Inferior parietal cortex (tissue), 1 donor: ENCODE measurements at regions not wholly inside any gene's neighbourhood (a gene's known extent, or its start where the extent isn't known, plus 50 kb on each side); places are given as distances from the start of the nearest gene placed in this dataset.
"Not testable (repeated sequence)": the region's sequence is repeated elsewhere in the genome, so short reads cannot be mapped to it uniquely, and the experiment has no call there.

ENCODE experiments used
- DNase-seq: peaks from one replicate; pipeline ENCODE4 v3.0.0-alpha.2; 2016; ENCODE audit errors: extremely low spot score

DNA sequence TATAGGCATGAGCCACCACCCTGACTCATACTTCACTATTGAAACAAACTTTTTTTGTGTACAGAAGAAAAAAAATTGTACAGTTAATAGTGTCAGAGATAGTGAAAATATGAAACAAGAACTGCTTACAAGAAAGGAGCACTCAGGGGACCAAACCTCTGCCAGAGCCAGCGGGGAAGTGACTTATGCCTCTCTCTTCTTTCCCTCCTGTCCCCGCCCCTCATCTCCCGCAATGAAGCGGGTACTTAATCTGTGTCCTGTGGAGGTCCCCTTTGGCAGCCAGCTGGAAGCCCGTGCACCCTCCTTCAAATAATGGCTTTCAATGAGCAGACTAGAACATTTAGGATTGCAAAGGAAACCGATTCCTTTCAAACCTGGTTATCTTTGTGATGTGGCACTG is 51.5 kb downstream of the PPIAL4A start:
- not testable (repeated sequence) for DNase-seq

DNA sequence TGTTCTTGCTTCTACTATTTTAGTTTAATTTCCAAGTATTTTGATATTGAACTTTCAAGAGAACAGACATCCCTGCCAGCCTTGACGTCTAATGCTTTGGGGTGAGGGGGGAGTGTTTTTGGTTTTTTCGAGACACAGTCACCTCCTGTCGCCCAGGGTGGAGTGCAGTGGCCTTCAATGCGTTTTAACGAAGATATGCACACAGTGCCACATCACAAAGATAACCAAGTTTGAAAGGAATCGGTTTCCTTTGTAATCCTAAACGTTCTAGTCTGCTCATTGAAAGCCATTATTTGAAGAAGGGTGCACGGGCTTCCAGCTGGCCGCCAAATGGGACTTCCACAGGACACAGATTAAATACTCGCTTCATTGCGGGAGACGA is 52.3 kb downstream of the PPIAL4A start:
- not testable (repeated sequence) for DNase-seq

DNA sequence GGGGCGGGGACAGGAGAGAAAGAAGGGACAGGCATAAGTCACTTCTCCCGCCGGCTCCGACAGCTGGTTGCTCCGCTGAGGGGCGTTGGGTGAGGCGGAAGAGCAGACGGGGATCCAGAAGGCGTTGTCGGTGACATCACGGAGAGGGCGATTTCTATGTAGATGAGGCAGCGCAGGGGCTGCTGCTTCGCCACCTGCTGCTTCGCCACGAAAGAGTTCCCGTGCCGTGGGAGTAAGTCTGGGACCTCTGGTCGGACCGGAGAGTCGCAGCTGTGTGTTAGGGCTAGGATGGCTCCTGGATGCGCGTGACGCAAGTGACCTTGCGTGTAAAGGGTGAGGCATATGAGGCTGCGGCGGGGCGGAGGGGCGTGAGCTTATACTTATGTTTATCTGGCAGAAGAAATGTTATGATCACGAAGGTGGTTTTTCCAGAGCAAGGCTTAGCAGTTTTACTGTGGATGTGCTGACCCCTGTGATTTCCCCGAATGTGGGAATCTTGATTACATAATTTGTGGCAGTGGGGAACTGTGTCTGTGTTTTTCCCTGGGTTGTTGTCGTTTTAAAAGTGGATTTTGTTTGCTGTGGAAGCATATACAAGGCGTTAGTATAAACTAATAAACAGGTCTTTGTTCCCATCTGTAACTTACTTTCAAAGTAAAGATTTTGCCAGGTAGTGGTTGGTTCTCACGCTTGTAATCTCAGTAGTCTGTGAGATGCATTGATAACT is 52.8 kb downstream of the PPIAL4A start:
- peak; percentile 43 for DNase-seq

DNA sequence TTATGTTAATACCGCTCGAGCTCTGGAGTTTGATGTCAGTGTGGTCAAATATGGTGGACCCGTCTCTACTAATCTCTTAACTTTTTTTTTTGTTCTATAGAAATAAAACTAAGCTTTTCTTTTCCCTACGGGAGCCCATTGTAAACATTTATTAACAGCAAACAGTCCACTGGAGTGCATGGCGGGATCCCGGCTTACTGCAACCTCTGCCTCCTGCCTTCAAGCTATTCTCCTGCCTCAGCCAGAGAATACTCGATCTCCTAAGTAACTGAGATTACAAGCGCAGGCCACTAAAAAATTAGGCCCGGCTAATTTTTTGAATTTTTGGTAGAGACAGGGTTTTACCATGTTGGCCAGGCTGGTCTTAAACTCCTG is 53.4 kb downstream of the PPIAL4A start:
- not testable (repeated sequence) for DNase-seq

DNA sequence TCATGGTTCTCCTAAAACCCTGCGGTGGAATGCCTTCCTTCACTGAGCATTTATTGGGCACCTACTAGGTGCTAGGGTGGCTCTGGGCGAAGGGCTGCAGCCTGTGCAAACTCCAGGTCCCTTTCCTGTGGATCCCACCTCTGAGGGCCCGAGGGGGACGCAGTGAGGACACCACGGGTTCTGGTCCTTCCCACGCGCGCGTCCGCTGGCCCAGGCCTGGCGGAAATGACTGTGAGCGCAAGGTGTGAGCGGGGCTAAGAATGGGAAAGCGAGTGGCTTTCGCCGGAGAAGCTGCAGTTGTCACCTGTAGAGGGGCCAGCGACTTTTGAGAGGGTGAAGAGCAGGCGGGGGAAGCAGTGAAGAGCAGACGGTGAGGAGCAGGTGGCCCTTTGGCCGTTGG is 55.1 kb downstream of the PPIAL4A start:
- not testable (repeated sequence) for DNase-seq

DNA sequence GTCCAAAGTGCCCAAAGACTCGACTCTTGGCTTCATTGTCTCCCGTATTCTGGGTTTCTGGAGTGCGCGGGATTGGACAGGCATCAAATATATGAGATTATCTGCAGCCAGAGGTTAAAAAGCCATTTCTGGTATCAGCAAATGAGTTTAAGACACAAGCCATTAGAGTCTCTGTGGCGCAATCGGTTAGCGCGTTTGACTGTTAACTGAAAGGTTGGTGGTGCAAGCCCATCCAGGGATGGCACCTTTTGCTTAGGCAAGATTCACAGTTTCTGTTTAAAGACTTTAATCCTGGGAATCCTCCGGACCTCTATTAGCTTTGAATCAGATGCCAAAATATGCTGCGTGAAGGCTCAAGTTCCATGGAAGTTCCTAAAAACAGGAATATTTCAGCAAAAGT is 55.6 kb downstream of the PPIAL4A start:
- DNase-seq, result not testable (repeated sequence)

DNA sequence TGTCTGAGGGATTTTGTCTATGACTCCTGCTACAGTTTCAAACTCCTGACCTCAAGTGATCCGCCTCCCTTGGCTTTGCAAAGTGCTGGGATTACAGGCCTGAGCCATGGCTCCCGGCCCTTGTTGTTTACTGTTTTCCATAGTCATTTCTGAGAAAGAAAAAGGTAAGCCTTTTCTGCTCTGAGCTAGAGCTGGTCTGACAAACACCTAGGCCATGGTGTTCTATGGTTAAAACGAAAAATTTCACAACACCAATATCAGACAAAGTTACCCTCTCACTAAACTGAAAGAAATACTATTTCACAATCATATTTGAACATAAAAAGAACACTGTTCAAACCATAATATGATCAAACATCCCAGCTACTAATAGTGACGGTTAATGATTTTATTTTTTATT is 57.5 kb downstream of the PPIAL4A start:
- not testable (repeated sequence) for DNase-seq

DNA sequence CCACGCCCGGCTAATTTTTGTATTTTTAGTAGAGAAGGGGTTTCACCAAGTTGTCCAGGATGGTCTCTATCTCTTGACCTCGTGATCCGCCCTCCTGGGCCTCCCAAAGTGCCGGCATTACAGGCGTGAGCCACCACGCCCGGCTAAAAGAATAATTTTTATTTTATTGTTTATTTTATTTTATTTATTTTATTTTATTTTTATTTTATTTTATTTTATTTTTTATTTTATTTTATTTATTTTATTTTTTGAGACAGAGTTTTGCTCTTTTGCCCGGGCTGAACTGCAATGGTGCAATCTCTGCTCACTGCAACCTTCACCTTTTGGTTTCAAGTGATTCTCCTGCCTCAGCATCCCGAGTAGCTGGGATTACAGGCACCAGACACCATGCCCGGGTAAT is 60.2 kb downstream of the PPIAL4A start:
- not testable (repeated sequence) for DNase-seq

DNA sequence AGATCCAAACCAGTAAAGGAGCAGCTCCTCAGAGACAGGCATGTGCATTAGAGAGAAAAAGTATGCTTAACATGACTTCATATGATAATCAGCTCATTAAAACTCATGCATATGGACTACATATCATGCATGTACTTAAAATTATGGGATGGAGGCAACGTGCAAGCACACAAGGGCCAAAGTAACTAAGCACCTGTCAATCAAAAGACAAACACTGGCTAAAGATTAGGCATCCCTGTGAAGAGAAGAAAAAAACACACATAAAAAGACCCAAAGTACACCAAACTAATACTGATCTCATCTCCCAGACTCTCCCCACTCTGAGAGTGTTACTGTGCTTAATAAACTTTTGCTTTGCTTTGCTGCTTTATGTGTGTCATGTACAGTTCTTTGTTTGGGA is 61.1 kb downstream of the PPIAL4A start:
- DNase-seq, result not testable (repeated sequence)

DNA sequence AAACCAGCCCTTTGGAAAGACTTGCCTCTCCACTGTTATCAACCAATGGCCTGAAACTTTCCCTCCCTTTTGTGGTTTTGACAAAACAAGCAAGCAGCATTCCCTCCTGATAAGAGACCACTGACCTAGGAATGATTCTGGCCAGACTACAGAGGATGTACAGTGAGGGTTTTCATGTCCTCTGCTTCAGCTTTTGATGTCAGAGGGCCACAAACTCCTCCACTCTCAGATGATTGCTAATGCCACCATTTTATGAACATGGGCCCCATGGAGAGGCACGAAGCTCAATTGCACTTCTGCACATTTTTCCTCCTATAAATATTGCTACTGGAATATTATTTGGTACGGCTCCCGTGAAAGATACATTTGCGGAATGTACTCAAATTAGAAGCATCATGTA is 61.5 kb downstream of the PPIAL4A start:
- not testable (repeated sequence) for DNase-seq

DNA sequence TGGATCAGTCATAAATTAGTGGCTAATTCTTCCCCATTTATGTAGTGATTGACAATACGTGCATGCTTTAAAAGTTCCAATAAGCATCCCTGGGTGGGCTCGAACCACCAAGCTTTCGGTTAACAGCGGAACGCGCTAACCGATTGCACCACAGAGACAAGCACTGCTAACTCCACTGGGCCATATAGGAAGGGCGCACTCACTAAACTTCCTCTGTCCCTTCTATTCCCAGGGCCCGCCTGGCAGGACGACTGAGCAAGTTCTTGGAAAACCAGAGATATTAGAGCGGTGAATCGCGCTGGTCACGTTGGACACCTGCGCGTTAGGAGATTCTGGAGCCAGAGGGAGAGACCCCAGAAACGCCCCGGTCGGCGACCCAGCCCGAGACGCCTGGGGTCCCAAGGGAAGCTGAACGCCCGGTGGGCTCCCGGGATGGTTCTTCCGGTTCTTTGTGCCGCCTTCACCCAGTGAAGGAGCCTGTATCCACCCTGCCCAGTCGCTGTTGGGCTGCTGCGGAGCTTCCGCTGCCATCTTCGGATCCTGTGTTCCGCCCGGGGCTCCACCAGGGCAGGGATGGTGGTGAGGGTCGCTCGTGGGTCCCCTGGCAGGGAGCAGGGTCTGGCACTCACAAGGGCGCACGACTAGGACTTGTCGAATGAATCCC is 62.8 kb downstream of the PPIAL4A start:
- not testable (repeated sequence) for DNase-seq

DNA sequence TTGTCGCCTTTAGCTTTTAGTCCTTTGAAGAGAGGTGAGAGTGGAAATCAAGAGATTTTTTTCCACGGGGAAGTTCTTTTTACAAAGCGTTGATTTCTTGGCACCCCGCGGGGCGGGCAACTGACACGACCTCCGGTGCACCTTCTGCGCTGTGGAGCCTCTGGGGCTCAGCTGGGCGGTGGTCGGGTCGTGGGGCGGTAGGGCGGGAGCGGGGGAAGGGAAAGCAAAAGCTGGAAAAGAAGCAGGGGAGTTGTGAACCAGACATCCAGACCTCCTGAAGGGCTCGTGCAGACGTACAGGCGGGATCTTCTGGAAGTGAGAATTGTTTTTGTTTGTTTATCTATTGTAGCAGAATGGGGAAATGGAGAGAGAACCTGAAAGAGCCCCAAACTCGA is 63.3 kb downstream of the PPIAL4A start:
- DNase-seq, result not testable (repeated sequence)

DNA sequence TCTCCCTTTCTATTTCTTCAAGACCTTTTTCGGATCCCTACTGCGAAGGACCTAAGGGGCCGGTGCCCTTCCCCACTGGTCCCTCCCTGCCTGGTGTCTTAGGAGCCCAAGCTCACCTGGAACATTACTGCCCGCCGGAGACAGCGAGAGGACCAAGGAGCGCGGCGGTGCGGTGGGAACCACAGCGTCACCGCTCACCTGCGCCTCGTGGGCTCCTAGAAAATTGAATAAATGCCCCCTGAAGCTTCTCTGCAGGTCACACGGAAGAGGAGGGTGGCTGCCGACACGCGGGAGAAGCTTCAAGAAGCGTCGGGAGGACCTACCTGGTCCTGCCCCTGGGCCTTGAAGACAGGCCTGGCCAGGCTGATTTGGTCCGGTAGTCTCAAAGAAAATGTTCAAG is 65.2 kb downstream of the PPIAL4A start:
- no peak for DNase-seq

DNA sequence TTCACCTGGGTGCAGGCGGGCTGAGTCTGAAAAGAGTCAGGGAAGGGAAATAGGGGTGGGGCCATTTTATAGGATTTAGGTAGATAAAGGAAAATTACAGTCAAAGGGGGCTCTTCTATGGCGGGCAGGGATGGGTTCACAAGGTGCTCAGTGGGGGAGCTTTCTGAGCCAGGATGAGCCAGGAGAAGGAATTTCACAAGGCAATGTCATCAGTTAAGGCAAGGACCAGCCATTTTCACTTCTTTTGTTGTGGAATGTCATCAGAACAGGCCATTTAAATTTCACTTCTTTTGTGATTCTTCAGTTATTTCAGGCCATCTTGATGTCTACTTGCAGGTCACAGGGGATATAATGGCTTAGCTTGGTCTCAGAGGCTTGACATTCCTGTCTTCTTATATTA is 66.4 kb downstream of the PPIAL4A start:
- not testable (repeated sequence) for DNase-seq

DNA sequence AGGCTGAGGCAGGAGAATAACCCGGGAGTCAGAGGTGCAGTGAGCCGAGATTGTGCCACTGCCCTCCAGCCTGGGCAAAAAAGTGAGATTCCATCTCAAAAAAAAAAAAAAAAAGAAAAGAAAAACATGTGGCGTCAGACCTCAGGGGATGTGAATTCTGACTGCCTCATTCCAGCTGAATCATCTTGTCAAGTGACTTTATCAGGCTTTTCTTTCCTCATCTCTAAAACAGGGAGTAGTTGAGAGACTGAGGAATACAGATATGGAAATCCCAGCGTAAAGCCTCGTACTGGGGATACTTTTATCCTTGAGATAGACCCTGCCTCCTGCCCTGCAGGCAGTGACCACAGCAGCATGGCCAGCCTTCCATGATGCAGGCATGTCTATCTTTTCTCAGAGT is 76.4 kb downstream of the PPIAL4A start:
- not testable (repeated sequence) for DNase-seq

DNA sequence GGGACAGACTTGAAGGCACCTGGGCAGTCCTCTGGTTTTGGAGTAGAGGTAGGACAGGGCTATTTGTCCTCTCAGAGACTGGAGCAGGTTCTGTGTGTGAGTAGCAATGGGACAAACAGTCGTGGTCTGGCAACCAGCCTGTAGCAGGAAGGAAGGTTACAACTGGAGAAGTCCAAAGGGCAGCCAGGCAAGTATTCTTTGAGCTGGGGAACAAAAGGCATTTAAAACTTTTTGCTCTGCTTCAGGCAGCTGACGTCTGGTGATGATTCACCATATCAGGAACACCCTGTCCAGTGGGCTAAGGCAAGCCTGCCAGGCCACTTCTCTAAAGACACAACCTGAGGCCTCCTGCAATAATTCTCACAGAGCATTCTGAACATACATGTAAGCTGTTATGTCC is 83.3 kb downstream of the PPIAL4A start:
- DNase-seq, result not testable (repeated sequence)

DNA sequence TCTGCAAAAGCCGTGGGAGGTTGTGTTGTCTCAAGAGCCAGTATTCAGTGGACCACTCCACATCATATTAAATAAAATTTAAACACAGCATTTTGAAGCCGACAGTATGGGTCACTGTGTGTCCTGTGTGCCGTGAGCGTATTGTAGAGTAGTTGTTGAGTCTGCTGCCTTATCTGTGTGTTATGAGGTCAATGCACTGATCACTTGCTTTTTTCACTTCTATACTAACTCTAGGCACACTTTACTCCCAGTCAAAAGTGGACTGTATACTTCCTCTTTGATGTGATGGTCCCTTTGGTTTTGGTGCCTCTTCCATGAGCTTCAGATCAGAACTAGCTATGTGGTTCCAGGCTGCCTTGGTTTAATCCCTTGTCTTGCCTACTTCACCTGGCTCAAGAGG is 84.3 kb downstream of the PPIAL4A start:
- DNase-seq, result not testable (repeated sequence)

DNA sequence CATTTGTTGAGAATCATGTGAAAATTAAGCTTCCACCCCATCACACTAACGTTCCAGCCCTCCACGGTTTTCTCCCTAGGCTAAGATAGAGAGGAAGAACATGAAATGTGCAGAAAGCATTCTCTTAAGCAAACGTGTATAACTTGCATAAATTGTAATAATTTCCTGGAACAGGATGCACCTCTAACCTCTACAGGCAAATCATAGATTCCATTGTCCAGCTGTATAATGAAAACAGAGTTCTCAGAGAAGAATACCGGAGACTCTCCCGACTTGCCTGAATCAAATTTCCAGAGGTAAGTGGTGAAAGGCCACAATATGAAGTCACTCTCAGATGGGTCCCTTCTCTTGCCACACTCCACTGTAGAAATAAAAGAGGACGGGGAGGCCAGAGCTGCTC is 87.7 kb downstream of the PPIAL4A start:
- not testable (repeated sequence) for DNase-seq

DNA sequence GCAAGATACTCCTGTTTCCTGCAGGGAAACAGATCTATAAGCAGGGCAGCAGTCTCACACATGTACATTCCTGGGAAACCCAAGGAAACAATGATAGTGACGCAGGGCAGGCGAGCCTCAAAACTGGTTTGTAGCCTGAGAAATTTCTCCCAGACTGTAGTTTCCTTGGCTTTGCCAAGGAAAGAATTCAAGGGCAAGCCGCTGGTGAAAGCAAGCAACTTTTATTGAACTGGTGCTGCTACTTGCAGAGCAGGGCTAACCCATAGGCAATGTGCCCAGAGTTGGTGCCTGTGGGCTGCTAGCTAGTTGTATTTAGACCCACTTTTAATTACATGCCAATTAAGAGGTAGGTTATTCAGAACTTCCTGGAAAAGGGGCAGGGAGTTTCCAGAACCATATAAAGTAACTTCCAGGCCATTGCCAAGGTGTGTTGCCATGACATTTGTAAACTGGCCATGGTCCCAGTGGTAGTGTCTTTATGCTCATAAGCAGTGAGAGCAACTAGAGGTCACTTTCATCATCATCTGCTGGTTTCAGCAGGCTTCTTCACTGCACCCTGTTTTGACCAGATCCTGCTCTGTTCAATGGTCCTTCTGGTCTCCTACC is 92.0 kb downstream of the PPIAL4A start:
- not testable (repeated sequence) for DNase-seq

DNA sequence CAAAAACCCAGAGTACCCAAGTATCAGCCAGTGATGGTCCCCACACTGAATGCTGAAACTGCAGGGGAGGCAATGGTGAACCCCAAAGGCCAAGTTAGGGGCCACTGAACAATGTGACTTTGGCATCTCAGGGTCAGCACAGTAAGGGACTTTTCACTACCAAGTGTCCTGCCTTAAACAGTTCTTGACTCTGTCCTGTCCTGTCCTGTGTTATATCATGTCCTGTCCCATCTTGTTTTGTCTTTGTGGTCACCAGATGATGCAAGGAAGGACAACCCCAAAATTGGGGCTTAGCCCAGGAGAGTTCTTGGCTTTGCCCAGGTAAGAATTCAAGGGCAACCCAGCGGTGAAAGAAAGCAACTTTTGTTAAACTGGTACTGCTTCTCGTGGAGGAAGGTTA is 105.0 kb downstream of the PPIAL4A start:
- not testable (repeated sequence) for DNase-seq

DNA sequence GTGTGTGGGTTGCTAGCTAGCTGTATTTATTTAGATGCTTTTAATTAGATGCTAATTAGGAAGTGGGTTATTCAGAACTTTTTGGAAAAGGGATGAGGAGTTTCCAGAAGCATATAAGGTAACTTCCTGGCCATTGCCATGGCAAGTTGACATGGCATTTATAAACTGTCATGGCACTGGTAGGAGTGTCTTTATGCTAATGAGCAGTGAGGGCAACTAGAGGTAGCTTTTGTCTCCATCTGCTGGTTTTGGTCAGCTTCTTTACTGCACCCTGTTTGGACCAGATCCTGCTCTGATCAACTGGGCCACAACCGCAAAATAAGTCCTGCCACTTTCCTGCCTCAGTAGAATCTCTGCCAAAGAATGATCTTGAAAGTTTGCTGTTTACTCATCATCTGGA is 105.5 kb downstream of the PPIAL4A start:
- not testable (repeated sequence) for DNase-seq

DNA sequence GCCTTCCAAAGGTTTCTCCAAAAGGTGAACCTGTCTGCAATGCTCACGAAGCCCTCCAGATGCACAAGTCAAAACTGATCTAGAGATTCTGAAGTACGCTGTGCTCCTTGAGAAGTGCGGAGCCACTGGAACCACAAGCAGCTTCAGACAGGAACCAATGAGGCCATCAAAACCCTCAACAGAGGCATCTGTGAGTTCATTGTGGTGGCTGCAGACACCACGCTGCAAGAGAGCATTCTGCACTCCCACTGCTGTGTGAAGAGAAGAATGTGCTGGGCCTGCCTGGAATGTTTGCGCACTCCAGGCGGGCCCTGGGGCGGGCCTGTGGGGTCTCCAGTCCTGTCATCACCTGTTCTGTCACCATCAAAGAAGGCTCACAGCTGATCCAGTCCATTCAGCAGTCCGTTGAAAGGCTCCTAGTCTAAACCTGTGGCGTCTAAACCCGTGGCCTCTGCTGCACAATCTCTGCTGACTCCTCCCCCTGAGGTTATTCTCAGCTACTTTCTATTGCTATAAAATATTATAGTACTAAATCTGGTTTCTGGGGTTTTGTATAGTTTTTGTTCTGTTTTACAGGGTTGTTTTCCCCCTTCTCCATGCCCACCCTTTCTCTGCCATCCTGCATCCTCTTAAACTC is 111.6 kb downstream of the PPIAL4A start:
- not testable (repeated sequence) for DNase-seq
